Type B pancreatic cell (in vitro differentiated cells): ENCODE measurements at regions not wholly inside any gene's neighbourhood (a gene's known extent, or its start where the extent isn't known, plus 50 kb on each side); places are given as distances from the start of the nearest gene placed in this dataset.

Source experiments
- DNase-seq: peaks from one replicate; pipeline ENCODE4 v3.0.0; 2021; ENCODE audit warnings: mixed read lengths; ENCODE audit not compliant: unreplicated experiment; ENCODE audit errors: extremely low spot score
- H3K27ac Mint-ChIP-seq: 2 replicates; pipeline ENCODE4 v1.8.0; 2021; ENCODE audit warnings: mild to moderate bottlenecking, mixed read lengths
- H3K27me3 Mint-ChIP-seq: 2 replicates; pipeline ENCODE4 v1.8.0; 2021; ENCODE audit warnings: mixed read lengths
- H3K36me3 Mint-ChIP-seq: 2 replicates; pipeline ENCODE4 v1.8.0; 2021; ENCODE audit warnings: mixed read lengths
- H3K4me1 Mint-ChIP-seq: one replicate; pipeline ENCODE4 v1.8.0; 2021; ENCODE audit warnings: mixed read lengths; ENCODE audit not compliant: unreplicated experiment
- H3K4me3 Mint-ChIP-seq: 2 replicates; pipeline ENCODE4 v1.8.0; 2021; ENCODE audit warnings: mild to moderate bottlenecking, mixed read lengths
- H3K9me3 Mint-ChIP-seq: 2 replicates; pipeline ENCODE4 v1.8.0; 2021; ENCODE audit warnings: mixed read lengths
- CTCF ChIP-seq: fragments of 200-600 bp; sonication (generic); conservative IDR thresholded peaks from 2 replicates; pipeline ENCODE4 v1.5.0; 2021; ENCODE audit warnings: antibody characterized with exemption, mild to moderate bottlenecking

GRCh38 chrX:82362550-82362949 is 1145.5 kb upstream of the POU3F4 start:
- no peak overlapping the region for H3K27ac Mint-ChIP-seq
- no peaks in the 10 kb centered on the region for H3K27me3 Mint-ChIP-seq
- no peaks in the 10 kb centered on the region for H3K4me1 Mint-ChIP-seq
- no peaks in the 10 kb centered on the region for H3K9me3 Mint-ChIP-seq
- no peaks in the 10 kb centered on the region for H3K36me3 Mint-ChIP-seq
- no peak for TF ChIP-seq CTCF
- no peak for DNase-seq
- H3K4me3 Mint-ChIP-seq: no peak overlapping the region

- TF ChIP-seq CTCF: no peak
- H3K27me3 Mint-ChIP-seq: no peaks in the 10 kb centered on the region
Observed at GRCh38 chrX:82362990-82363389, 1145.1 kb upstream of the POU3F4 start.

GRCh38 chrX:82370978-82371646 is 1137.0 kb upstream of the POU3F4 start:
- H3K27me3 Mint-ChIP-seq: no peaks in the 10 kb centered on the region
- H3K4me3 Mint-ChIP-seq: no peak overlapping the region
- no peaks in the 10 kb centered on the region for H3K4me1 Mint-ChIP-seq

More at GRCh38 chrX:82362990-82363389, 1145.1 kb upstream of the POU3F4 start:
- Mint-ChIP-seq H3K4me3 (no peak overlapping the region), H3K27ac (no peak overlapping the region), H3K4me1 (no peaks in the 10 kb centered on the region), H3K36me3 (no peaks in the 10 kb centered on the region), H3K9me3 (no peaks in the 10 kb centered on the region)
- no peak for DNase-seq

GRCh38 chrX:82384401-82384800 is 1123.7 kb upstream of the POU3F4 start:
- no peaks in the 10 kb centered on the region for H3K36me3 Mint-ChIP-seq
- H3K27ac Mint-ChIP-seq: no peak overlapping the region
- TF ChIP-seq CTCF: no peak
- H3K27me3 Mint-ChIP-seq: no peaks in the 10 kb centered on the region
- no peak overlapping the region for H3K4me3 Mint-ChIP-seq
- no peaks in the 10 kb centered on the region for H3K4me1 Mint-ChIP-seq
- H3K9me3 Mint-ChIP-seq: no peaks in the 10 kb centered on the region
- DNase-seq: no peak

More at GRCh38 chrX:82370978-82371646, 1137.0 kb upstream of the POU3F4 start:
- no peak for DNase-seq
- Mint-ChIP-seq H3K36me3 (no peaks in the 10 kb centered on the region), H3K27ac (no peak overlapping the region), H3K9me3 (no peaks in the 10 kb centered on the region)
- TF ChIP-seq CTCF: no peak

GRCh38 chrX:82412858-82413257 is 1095.2 kb upstream of the POU3F4 start:
- no peak for TF ChIP-seq CTCF
- Mint-ChIP-seq H3K4me1 (no peaks in the 10 kb centered on the region), H3K9me3 (no peaks in the 10 kb centered on the region), H3K4me3 (no peak overlapping the region), H3K36me3 (no peaks in the 10 kb centered on the region), H3K27me3 (no peaks in the 10 kb centered on the region), H3K27ac (no peak overlapping the region)
- no peak for DNase-seq

- Mint-ChIP-seq H3K27me3 (no peaks in the 10 kb centered on the region), H3K4me3 (no peak overlapping the region), H3K4me1 (no peaks in the 10 kb centered on the region), H3K36me3 (no peaks in the 10 kb centered on the region), H3K27ac (no peak overlapping the region), H3K9me3 (no peaks in the 10 kb centered on the region)
- no peak for DNase-seq
- no peak for TF ChIP-seq CTCF
Observed at GRCh38 chrX:82442281-82442680, 1065.8 kb upstream of the POU3F4 start.
